ENCODE measurements at regions not wholly inside any gene's neighbourhood (a gene's known extent, or its start where the extent isn't known, plus 50 kb on each side); places are given as distances from the start of the nearest gene placed in this dataset.

- Histone ChIP-seq H3K9me2 (no peaks in the 10 kb centered on the region), H3K4me2 (no peak overlapping the region), H3K27ac (ENCODE audit: low read depth in 2 of 2, low read length in 1 of 2) (no peak overlapping the region), H3F3A (replicated peaks; ENCODE audit: insufficient read depth) (no peaks in the 10 kb centered on the region), H3K79me2 (ENCODE audit: insufficient read depth) (no peaks in the 10 kb centered on the region), H3K9me3 (no peaks in the 10 kb centered on the region), H4K20me1 (ENCODE audit: insufficient read depth) (no peaks in the 10 kb centered on the region), H3K36me3 (replicated peaks in 1 of 2; ENCODE audit: control insufficient read depth in 1 of 2, insufficient read depth in 2 of 2, low read length in 1 of 2) (no peaks in the 10 kb centered on the region), H3K27me3 (ENCODE audit: insufficient read depth) (no peaks in the 10 kb centered on the region), H3K4me3 (ENCODE audit: low read depth in 2 of 2, low read length in 1 of 2) (no peak overlapping the region), H3K9ac (no peak overlapping the region), H2AFZ (ENCODE audit: low read depth) (no peak overlapping the region), H3K4me1 (ENCODE audit: control insufficient read depth in 1 of 2, insufficient read depth in 2 of 2, low read depth in 1 of 2, low read length in 1 of 2) (peaks cover 0 to 29% of the 10 kb centered on the region in 2 experiments; a peak in 1 of 4 replicates)
- no peak for DNase-seq
- TF ChIP-seq NFIC (IDR thresholded peaks at IDR 0.05; ENCODE audit: borderline replicate concordance) (no peak), RFX5 (IDR thresholded peaks at IDR 0.05; ENCODE audit: low read length) (no peak), RCOR1 (IDR thresholded peaks at IDR 0.05; ENCODE audit: low read length) (no peak), EP300 (IDR thresholded peaks at IDR 0.05; ENCODE audit: borderline replicate concordance in 1 of 2, low read depth in 1 of 2, low read length in 1 of 2) (no peak), FOSL2 (IDR thresholded peaks at IDR 0.05; ENCODE audit: borderline replicate concordance, low read depth) (no peak), JUND (IDR thresholded peaks at IDR 0.05) (no peak), TEAD4 (IDR thresholded peaks at IDR 0.05; ENCODE audit: borderline replicate concordance, insufficient read depth) (no peak), TCF12 (IDR thresholded peaks at IDR 0.05) (no peak), SMC3 (IDR thresholded peaks at IDR 0.05; ENCODE audit: low read depth, low read length) (no peak)
- TF ChIP-seq, protein P1, sequence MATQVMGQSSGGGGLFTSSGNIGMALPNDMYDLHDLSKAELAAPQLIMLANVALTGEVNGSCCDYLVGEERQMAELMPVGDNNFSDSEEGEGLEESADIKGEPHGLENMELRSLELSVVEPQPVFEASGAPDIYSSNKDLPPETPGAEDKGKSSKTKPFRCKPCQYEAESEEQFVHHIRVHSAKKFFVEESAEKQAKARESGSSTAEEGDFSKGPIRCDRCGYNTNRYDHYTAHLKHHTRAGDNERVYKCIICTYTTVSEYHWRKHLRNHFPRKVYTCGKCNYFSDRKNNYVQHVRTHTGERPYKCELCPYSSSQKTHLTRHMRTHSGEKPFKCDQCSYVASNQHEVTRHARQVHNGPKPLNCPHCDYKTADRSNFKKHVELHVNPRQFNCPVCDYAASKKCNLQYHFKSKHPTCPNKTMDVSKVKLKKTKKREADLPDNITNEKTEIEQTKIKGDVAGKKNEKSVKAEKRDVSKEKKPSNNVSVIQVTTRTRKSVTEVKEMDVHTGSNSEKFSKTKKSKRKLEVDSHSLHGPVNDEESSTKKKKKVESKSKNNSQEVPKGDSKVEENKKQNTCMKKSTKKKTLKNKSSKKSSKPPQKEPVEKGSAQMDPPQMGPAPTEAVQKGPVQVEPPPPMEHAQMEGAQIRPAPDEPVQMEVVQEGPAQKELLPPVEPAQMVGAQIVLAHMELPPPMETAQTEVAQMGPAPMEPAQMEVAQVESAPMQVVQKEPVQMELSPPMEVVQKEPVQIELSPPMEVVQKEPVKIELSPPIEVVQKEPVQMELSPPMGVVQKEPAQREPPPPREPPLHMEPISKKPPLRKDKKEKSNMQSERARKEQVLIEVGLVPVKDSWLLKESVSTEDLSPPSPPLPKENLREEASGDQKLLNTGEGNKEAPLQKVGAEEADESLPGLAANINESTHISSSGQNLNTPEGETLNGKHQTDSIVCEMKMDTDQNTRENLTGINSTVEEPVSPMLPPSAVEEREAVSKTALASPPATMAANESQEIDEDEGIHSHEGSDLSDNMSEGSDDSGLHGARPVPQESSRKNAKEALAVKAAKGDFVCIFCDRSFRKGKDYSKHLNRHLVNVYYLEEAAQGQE (IDR thresholded peaks at IDR 0.05; ENCODE audit: low read depth, low read length) = no peak
- TF ChIP-seq, protein P2, sequence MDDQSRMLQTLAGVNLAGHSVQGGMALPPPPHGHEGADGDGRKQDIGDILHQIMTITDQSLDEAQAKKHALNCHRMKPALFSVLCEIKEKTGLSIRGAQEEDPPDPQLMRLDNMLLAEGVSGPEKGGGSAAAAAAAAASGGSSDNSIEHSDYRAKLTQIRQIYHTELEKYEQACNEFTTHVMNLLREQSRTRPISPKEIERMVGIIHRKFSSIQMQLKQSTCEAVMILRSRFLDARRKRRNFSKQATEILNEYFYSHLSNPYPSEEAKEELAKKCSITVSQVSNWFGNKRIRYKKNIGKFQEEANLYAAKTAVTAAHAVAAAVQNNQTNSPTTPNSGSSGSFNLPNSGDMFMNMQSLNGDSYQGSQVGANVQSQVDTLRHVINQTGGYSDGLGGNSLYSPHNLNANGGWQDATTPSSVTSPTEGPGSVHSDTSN (IDR thresholded peaks at IDR 0.05) = no peak
- 51% methylated on average over 11 of the region's 17 CpGs for WGBS (ENCODE audit: low lambda C conversion rate)
- ChIA-PET CTCF (interaction anchor here (0.6 to 1.7 kb wide), 5 partner anchors 20 to 284 kb away, joined by 3 to 6 read pairs (median 4); no protein-coding TSS in a partner anchor), POLR2A (interaction anchor here (0.6 kb wide), 1 partner anchor 10 kb away, joined by 3 read pairs; no protein-coding TSS in a partner anchor)
Observed at GRCh38 chr2:240212425-240213225, 72.2 kb upstream of the OTOS start.

DNA sequence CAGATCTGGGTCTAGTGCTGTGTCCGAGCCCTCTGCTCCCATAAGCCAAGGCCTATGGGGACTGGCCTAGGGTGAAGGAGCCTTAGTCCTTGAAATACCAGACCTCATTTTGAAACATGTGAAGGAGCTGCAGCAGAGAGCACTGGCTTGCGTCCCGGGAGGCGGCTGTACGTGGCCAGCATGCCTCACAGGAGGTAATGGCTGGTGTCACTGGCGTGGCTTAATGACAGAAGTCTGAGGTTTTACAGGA, 72.7 kb upstream of the OTOS start:
- Histone ChIP-seq H3K9me3 (no peaks in the 10 kb centered on the region), H3K36me3 (replicated peaks in 1 of 2; ENCODE audit: control insufficient read depth in 1 of 2, insufficient read depth in 2 of 2, low read length in 1 of 2) (no peaks in the 10 kb centered on the region), H3K9me2 (no peaks in the 10 kb centered on the region), H3F3A (replicated peaks; ENCODE audit: insufficient read depth) (no peaks in the 10 kb centered on the region), H2AFZ (ENCODE audit: low read depth) (no peak overlapping the region), H3K27ac (ENCODE audit: low read depth in 2 of 2, low read length in 1 of 2) (no peak overlapping the region), H3K4me3 (ENCODE audit: low read depth in 2 of 2, low read length in 1 of 2) (no peak overlapping the region), H3K9ac (no peak overlapping the region), H3K4me2 (no peak overlapping the region), H3K4me1 (ENCODE audit: control insufficient read depth in 1 of 2, insufficient read depth in 2 of 2, low read depth in 1 of 2, low read length in 1 of 2) (peaks cover 0 to 29% of the 10 kb centered on the region in 2 experiments; a peak in 1 of 4 replicates), H4K20me1 (ENCODE audit: insufficient read depth) (no peaks in the 10 kb centered on the region), H3K27me3 (ENCODE audit: insufficient read depth) (no peaks in the 10 kb centered on the region), H3K79me2 (ENCODE audit: insufficient read depth) (no peaks in the 10 kb centered on the region)
- POLR2A ChIA-PET = interaction anchor here (0.6 kb wide), 1 partner anchor 11 kb away, joined by 3 read pairs; no protein-coding TSS in a partner anchor
- WGBS (ENCODE audit: low lambda C conversion rate) = 79% methylated on average over 5 of the region's 6 CpGs
- DNase-seq = no peak
- CTCF ChIA-PET = interaction anchor here (1.0 to 1.7 kb wide), 4 partner anchors 20 to 152 kb away, joined by 3 to 6 read pairs (median 4); no protein-coding TSS in a partner anchor
- no peak for TF ChIP-seq FOXJ3 (CRISPR knock-in tag; IDR thresholded peaks at IDR 0.05)
- TF ChIP-seq TAF1 (IDR thresholded peaks at IDR 0.05; ENCODE audit: borderline replicate concordance, low read depth, low read length) = no peak
- TF ChIP-seq EZH2phosphoT487 (IDR thresholded peaks at IDR 0.05; ENCODE audit: borderline replicate concordance, low read depth) = no peak
- no peak for TF ChIP-seq TCF12 (IDR thresholded peaks at IDR 0.05)
- no peak for TF ChIP-seq MEF2A (IDR thresholded peaks at IDR 0.05; ENCODE audit: borderline replicate concordance, low read depth)
- TF ChIP-seq RFX5 (IDR thresholded peaks at IDR 0.05; ENCODE audit: low read length) = no peak
- TF ChIP-seq NRF1 (IDR thresholded peaks at IDR 0.05; ENCODE audit: low read depth, low read length) = no peak
- no peak for TF ChIP-seq IRF3 (IDR thresholded peaks at IDR 0.05; ENCODE audit: low read depth, low read length)
- no peak for TF ChIP-seq FOXM1 (IDR thresholded peaks at IDR 0.05; ENCODE audit: low read depth)
- no peak for TF ChIP-seq FOSL2 (IDR thresholded peaks at IDR 0.05; ENCODE audit: borderline replicate concordance, low read depth)
- TF ChIP-seq SMC3 (IDR thresholded peaks at IDR 0.05; ENCODE audit: low read depth, low read length) = no peak

Data from SK-N-SH (cell line).